ENCODE measurements at regions not wholly inside any gene's neighbourhood (a gene's known extent, or its start where the extent isn't known, plus 50 kb on each side); places are given as distances from the start of the nearest gene placed in this dataset.

- no peak overlapping the region for H3K4me3 ChIP-seq
- no peaks in the 10 kb centered on the region for H3K9me3 ChIP-seq
- 61 to 64% methylated on average over 3 of the region's 3 CpGs for WGBS, 2 donors
- no peak overlapping the region for H3K27ac ChIP-seq
- TF ChIP-seq POLR2A (IDR thresholded peaks at IDR 0.05) (no peak), CTCF (IDR thresholded peaks at IDR 0.05) (no peak)
- intact Hi-C loops (cut with DNase I): no loop called here
- DNase-seq (no peak), ATAC-seq (no peak)
- H3K27me3 ChIP-seq: no peaks in the 10 kb centered on the region
- no peaks in the 10 kb centered on the region for H3K36me3 ChIP-seq (replicated peaks in 1 of 2; ENCODE audit: insufficient read depth in 1 of 2, low read depth in 2 of 2)
- H3K4me1 ChIP-seq: no peaks in the 10 kb centered on the region
Measured at GRCh38 chr11:128055576-128056217, 531.7 kb downstream of the ETS1 start.

- DNase-seq: no peak
- Histone ChIP-seq H3K27me3 (no peaks in the 10 kb centered on the region), H3K4me3 (no peak overlapping the region), H3K27ac (no peak overlapping the region), H3K9me3 (no peaks in the 10 kb centered on the region), H3K36me3 (replicated peaks in 1 of 2; ENCODE audit: insufficient read depth in 1 of 2, low read depth in 2 of 2) (no peaks in the 10 kb centered on the region), H3K4me1 (no peaks in the 10 kb centered on the region)
- intact Hi-C loops (cut with DNase I): no loop called here
- 55 to 56% methylated on average over 2 of the region's 2 CpGs for WGBS, 2 donors
- TF ChIP-seq CTCF (IDR thresholded peaks at IDR 0.05) (no peak), POLR2A (IDR thresholded peaks at IDR 0.05) (no peak)
- no peak for ATAC-seq
Measured at GRCh38 chr11:128053981-128054931, 533.1 kb downstream of the ETS1 start.

- H3K4me1 ChIP-seq: no peaks in the 10 kb centered on the region
- WGBS, 2 donors: 57% methylated on average over 2 of the region's 2 CpGs
- H3K27ac ChIP-seq: no peak overlapping the region
- H3K36me3 ChIP-seq (replicated peaks in 1 of 2; ENCODE audit: insufficient read depth in 1 of 2, low read depth in 2 of 2): no peaks in the 10 kb centered on the region
- H3K4me3 ChIP-seq: no peak overlapping the region
- TF ChIP-seq POLR2A (IDR thresholded peaks at IDR 0.05) (no peak), CTCF (IDR thresholded peaks at IDR 0.05) (no peak)
- DNase-seq (no peak), ATAC-seq (no peak)
- no peaks in the 10 kb centered on the region for H3K9me3 ChIP-seq
- intact Hi-C loops (cut with DNase I): no loop called here
- H3K27me3 ChIP-seq: no peaks in the 10 kb centered on the region
Measured at GRCh38 chr11:128052912-128053641, 534.3 kb downstream of the ETS1 start.

GRCh38 chr11:128048121-128048520 is 539.2 kb downstream of the ETS1 start:
- no peak for TF ChIP-seq CTCF (IDR thresholded peaks at IDR 0.05)
- no peak for TF ChIP-seq POLR2A (IDR thresholded peaks at IDR 0.05)
- Histone ChIP-seq H3K4me1 (no peaks in the 10 kb centered on the region), H3K9me3 (no peaks in the 10 kb centered on the region), H3K27ac (no peak overlapping the region), H3K27me3 (no peaks in the 10 kb centered on the region), H3K4me3 (no peak overlapping the region), H3K36me3 (replicated peaks in 1 of 2; ENCODE audit: insufficient read depth in 1 of 2, low read depth in 2 of 2) (no peaks in the 10 kb centered on the region)
- ATAC-seq (no peak), DNase-seq (no peak)
- intact Hi-C loops (cut with DNase I): no loop called here
- WGBS, 2 donors: 85 to 88% methylated on average over 4 of the region's 4 CpGs

Data from body of pancreas (tissue), 4 donors.